Astrocyte of the spinal cord (primary cell): ENCODE measurements at regions not wholly inside any gene's neighbourhood (a gene's known extent, or its start where the extent isn't known, plus 50 kb on each side); places are given as distances from the start of the nearest gene placed in this dataset.

Experiments used
- DNase-seq: peaks from one replicate; pipeline ENCODE4 v3.0.0; 2011; ENCODE audit warnings: low read depth, low spot score
- H3K4me3 ChIP-seq: 2 replicates; pipeline ENCODE4 v1.5.1; 2011; ENCODE audit warnings: low read depth, mild to moderate bottlenecking, low read length, moderate library complexity
- CTCF ChIP-seq: IDR thresholded peaks from 2 replicates; pipeline ENCODE4 v1.5.1; 2012; ENCODE audit warnings: low read depth, mild to moderate bottlenecking, low read length, inconsistent platforms
- in situ Hi-C: cut with HindIII; loops from 2 replicates; pipeline ENCODE4 v1.10.0; 2017; ENCODE audit warnings: low sequenced_read_pairs

- in situ Hi-C loops = no loop called here
- DNase-seq = no peak
- peak overlapping the region; percentile 47 for H3K4me3 ChIP-seq
- no peak for TF ChIP-seq CTCF
Measured at GRCh38 chr1:244918421-244919319, 54.3 kb upstream of the HNRNPU start.

GRCh38 chr1:244917073-244917670 is 52.8 kb upstream of the HNRNPU start:
- DNase-seq = no peak
- no peak for TF ChIP-seq CTCF
- in situ Hi-C loops = no loop called here
- no peak overlapping the region for H3K4me3 ChIP-seq

GRCh38 chr1:244915736-244916135 is 51.4 kb upstream of the HNRNPU start:
- in situ Hi-C loops = no loop called here
- DNase-seq = no peak
- no peak for TF ChIP-seq CTCF
- H3K4me3 ChIP-seq = no peak overlapping the region

GRCh38 chr1:244914761-244915160 is 50.4 kb upstream of the HNRNPU start:
- TF ChIP-seq CTCF = no peak
- no peak overlapping the region for H3K4me3 ChIP-seq
- no peak for DNase-seq
- in situ Hi-C loops = no loop called here
